ENCODE measurements at regions not wholly inside any gene's neighbourhood (a gene's known extent, or its start where the extent isn't known, plus 50 kb on each side); places are given as distances from the start of the nearest gene placed in this dataset.

DNA sequence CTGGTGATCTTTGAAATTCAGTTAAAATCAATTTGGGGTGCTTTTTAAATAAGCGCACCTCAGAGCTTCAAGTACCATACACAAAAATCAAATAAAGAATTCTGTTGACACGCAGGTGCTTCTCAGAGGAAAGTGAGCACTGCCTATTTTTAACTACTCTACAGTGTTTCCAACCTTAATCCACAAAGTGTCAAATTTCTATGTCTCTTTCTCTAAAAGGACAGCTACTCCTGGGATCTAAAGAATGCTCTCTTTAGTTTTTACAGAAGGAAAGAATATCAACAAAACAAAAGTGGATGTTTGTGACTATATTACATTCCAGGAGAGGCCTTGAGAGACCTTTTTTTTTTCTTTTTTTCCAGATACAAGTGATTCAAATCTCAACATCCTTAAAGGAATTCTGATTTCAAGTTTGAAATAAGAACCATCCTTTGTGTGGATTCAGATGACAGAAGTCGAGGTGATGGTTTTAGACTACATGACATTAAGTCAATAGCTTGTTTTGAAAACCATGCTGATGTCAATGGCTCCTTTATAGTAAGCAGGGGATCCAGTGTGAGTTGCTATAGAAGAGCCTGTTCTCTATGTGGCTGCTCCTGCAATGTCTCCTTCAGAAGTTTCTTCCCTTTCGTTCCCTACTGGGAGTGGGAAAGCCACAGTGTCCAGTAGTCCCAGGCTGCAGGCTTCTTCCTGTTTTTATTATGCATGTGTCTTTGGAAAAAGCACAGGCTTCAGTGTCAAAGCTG is 67.2 kb upstream of the DEFB112 start:
- H3K27ac ChIP-seq (ENCODE audit: low read length): no peak overlapping the region
- H3K4me1 ChIP-seq (ENCODE audit: low read length): no peaks in the 10 kb centered on the region
- no peaks in the 10 kb centered on the region for H3K79me2 ChIP-seq (ENCODE audit: low read length)
- no peaks in the 10 kb centered on the region for H3K9me3 ChIP-seq (ENCODE audit: insufficient read depth, low read length)
- H2AFZ ChIP-seq (ENCODE audit: low read depth, low read length): no peak overlapping the region
- H4K20me1 ChIP-seq (ENCODE audit: insufficient read depth, low read length): no peaks in the 10 kb centered on the region
- no peak overlapping the region for H3K4me2 ChIP-seq (ENCODE audit: low read length)
- H3K4me3 ChIP-seq (ENCODE audit: low read length): no peak overlapping the region
- no peaks in the 10 kb centered on the region for H3K27me3 ChIP-seq (ENCODE audit: low read depth, low read length)
- H3K36me3 ChIP-seq (replicated peaks; ENCODE audit: low read depth, low read length): no peaks in the 10 kb centered on the region
- TF ChIP-seq EZH2phosphoT487 (IDR thresholded peaks at IDR 0.05; ENCODE audit: low read depth): no peak
- TF ChIP-seq, protein P1, sequence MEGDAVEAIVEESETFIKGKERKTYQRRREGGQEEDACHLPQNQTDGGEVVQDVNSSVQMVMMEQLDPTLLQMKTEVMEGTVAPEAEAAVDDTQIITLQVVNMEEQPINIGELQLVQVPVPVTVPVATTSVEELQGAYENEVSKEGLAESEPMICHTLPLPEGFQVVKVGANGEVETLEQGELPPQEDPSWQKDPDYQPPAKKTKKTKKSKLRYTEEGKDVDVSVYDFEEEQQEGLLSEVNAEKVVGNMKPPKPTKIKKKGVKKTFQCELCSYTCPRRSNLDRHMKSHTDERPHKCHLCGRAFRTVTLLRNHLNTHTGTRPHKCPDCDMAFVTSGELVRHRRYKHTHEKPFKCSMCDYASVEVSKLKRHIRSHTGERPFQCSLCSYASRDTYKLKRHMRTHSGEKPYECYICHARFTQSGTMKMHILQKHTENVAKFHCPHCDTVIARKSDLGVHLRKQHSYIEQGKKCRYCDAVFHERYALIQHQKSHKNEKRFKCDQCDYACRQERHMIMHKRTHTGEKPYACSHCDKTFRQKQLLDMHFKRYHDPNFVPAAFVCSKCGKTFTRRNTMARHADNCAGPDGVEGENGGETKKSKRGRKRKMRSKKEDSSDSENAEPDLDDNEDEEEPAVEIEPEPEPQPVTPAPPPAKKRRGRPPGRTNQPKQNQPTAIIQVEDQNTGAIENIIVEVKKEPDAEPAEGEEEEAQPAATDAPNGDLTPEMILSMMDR (IDR thresholded peaks at IDR 0.05; ENCODE audit: low read depth, low read length): no peak
- H3K9ac ChIP-seq (ENCODE audit: low read length): no peak overlapping the region

DNA sequence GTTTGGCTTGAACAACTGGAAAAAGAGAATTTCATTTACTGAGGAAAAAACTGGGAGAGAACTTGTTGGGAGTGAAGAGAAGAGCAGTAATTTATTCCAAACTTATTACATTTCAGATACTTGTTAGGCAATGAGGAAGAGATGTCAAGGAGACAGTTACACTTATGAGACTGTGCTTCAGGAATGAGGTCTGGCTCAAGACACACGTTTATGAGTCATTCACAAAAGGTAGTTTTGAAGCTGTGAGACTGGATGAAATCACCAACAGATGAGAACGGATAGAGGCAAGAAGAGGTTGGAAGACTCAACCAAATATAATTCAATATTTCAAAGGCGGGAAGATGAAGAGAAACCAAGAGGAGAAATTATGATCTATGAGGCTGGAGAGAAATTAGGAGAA is 70.6 kb upstream of the DEFB112 start:
- Histone ChIP-seq H3K4me2 (ENCODE audit: low read length) (no peak overlapping the region), H3K4me3 (ENCODE audit: low read length) (no peak overlapping the region), H3K27ac (ENCODE audit: low read length) (no peak overlapping the region), H3K36me3 (replicated peaks; ENCODE audit: low read depth, low read length) (no peaks in the 10 kb centered on the region), H4K20me1 (ENCODE audit: insufficient read depth, low read length) (no peaks in the 10 kb centered on the region), H2AFZ (ENCODE audit: low read depth, low read length) (no peak overlapping the region), H3K27me3 (ENCODE audit: low read depth, low read length) (no peaks in the 10 kb centered on the region), H3K9me3 (ENCODE audit: insufficient read depth, low read length) (no peaks in the 10 kb centered on the region), H3K9ac (ENCODE audit: low read length) (no peak overlapping the region), H3K79me2 (ENCODE audit: low read length) (no peaks in the 10 kb centered on the region), H3K4me1 (ENCODE audit: low read length) (no peaks in the 10 kb centered on the region)
- no peak for TF ChIP-seq EZH2phosphoT487 (IDR thresholded peaks at IDR 0.05; ENCODE audit: low read depth)
- TF ChIP-seq, protein P1 (IDR thresholded peaks at IDR 0.05; ENCODE audit: low read depth, low read length): no peak

DNA sequence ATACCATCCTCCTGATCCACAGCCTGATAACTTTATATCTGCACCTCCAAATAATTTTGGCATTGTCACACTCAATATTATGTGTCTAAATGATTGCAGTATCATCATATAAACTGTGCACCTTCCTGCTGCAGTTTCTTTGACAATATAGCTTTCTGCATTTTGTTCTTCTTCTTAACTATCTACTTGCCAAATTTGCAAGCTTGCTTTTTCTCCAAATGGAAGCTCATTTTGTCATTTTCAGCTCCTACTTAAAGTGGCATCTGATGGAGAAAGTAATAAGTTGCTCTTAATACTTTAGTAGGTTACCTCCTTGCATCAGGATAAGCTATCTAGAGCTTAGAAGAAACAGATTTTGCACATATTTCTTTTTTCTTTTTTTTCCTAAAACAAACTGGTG is 74.0 kb upstream of the DEFB112 start:
- Histone ChIP-seq H3K27ac (ENCODE audit: low read length) (no peak overlapping the region), H3K4me3 (ENCODE audit: low read length) (no peak overlapping the region), H2AFZ (ENCODE audit: low read depth, low read length) (no peak overlapping the region), H3K79me2 (ENCODE audit: low read length) (no peaks in the 10 kb centered on the region), H3K27me3 (ENCODE audit: low read depth, low read length) (peaks cover 12% of the 10 kb centered on the region; the same call in 1 of the 2 replicates), H3K9me3 (ENCODE audit: insufficient read depth, low read length) (no peaks in the 10 kb centered on the region), H4K20me1 (ENCODE audit: insufficient read depth, low read length) (no peaks in the 10 kb centered on the region), H3K36me3 (replicated peaks; ENCODE audit: low read depth, low read length) (no peaks in the 10 kb centered on the region), H3K9ac (ENCODE audit: low read length) (no peak overlapping the region), H3K4me1 (ENCODE audit: low read length) (no peaks in the 10 kb centered on the region), H3K4me2 (ENCODE audit: low read length) (no peak overlapping the region)
- TF ChIP-seq EZH2phosphoT487 (IDR thresholded peaks at IDR 0.05; ENCODE audit: low read depth): no peak
- TF ChIP-seq, protein P1 (IDR thresholded peaks at IDR 0.05; ENCODE audit: low read depth, low read length): no peak

DNA sequence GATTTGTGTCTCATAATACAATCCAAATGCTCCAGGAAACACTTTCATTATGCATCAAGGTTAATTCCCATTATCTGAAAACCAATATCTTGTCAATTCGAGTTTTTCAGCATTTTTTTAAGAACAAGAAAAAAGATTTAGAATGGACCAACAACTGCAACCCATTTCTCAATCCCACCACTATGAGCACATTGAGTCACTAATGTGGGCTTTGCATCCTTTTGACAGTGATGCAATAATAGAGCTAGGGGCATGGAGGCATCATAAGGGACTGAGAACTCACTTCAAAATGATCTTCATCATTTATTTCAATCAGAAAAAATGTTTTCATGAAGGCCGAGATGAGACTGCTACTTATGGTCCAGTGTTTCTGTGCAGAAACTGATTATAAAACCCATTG is 74.8 kb upstream of the DEFB112 start:
- Histone ChIP-seq H3K27ac (ENCODE audit: low read length) (no peak overlapping the region), H3K79me2 (ENCODE audit: low read length) (no peaks in the 10 kb centered on the region), H3K4me2 (ENCODE audit: low read length) (no peak overlapping the region), H3K4me3 (ENCODE audit: low read length) (no peak overlapping the region), H3K9ac (ENCODE audit: low read length) (no peak overlapping the region), H4K20me1 (ENCODE audit: insufficient read depth, low read length) (no peaks in the 10 kb centered on the region), H3K4me1 (ENCODE audit: low read length) (no peaks in the 10 kb centered on the region), H3K36me3 (replicated peaks; ENCODE audit: low read depth, low read length) (no peaks in the 10 kb centered on the region), H3K27me3 (ENCODE audit: low read depth, low read length) (peaks cover 12% of the 10 kb centered on the region; the same call in 1 of the 2 replicates), H3K9me3 (ENCODE audit: insufficient read depth, low read length) (no peaks in the 10 kb centered on the region), H2AFZ (ENCODE audit: low read depth, low read length) (no peak overlapping the region)
- TF ChIP-seq, protein P1 (IDR thresholded peaks at IDR 0.05; ENCODE audit: low read depth, low read length): no peak
- no peak for TF ChIP-seq EZH2phosphoT487 (IDR thresholded peaks at IDR 0.05; ENCODE audit: low read depth)
